ENCODE measurements at regions not wholly inside any gene's neighbourhood (a gene's known extent, or its start where the extent isn't known, plus 50 kb on each side); places are given as distances from the start of the nearest gene placed in this dataset.

DNA sequence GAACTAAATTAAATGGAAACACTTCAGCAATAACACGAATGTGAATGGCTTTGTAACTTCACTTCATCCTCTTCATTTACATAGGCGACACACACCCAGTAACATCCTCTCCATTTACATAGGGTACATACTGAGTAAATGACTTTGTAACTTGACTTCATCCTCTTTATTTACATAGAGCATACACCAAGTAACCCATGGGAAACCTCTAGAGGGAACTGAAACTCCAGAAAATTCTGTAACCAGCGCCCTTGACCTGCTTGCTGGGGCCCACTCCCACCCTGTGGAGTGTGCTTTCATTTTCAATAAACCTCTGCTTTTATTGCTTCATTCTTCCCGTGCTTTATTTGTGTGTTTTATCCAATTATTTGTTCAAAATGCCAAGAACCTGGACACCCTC, 81.6 kb upstream of the OPRM1 start:
- Histone ChIP-seq H3K27ac (ENCODE audit: low read depth, low read length) (no peak overlapping the region), H3K4me1 (ENCODE audit: control insufficient read depth, insufficient read depth, low read length) (0 out of 2 replicates have a peak, but pooled peaks cover 5% of the 10 kb centered on the region), H3K4me3 (ENCODE audit: low read depth, low read length) (no peak overlapping the region), H3K36me3 (ENCODE audit: control insufficient read depth, insufficient read depth, low read length) (no peaks in the 10 kb centered on the region), H3K9me3 (ENCODE audit: control insufficient read depth, insufficient read depth, low read length) (peaks cover 8% of the 10 kb centered on the region), H3K27me3 (ENCODE audit: control insufficient read depth, insufficient read depth, low read length) (no peaks in the 10 kb centered on the region), H3K9ac (ENCODE audit: low read depth, low read length) (no peak overlapping the region)

- Histone ChIP-seq H3K4me1 (ENCODE audit: control insufficient read depth, insufficient read depth, low read length) (0 out of 2 replicates have a peak, but pooled peaks cover 5% of the 10 kb centered on the region), H3K36me3 (ENCODE audit: control insufficient read depth, insufficient read depth, low read length) (no peaks in the 10 kb centered on the region), H3K9me3 (ENCODE audit: control insufficient read depth, insufficient read depth, low read length) (peaks cover 8% of the 10 kb centered on the region), H3K9ac (ENCODE audit: low read depth, low read length) (no peak overlapping the region), H3K4me3 (ENCODE audit: low read depth, low read length) (no peak overlapping the region), H3K27ac (ENCODE audit: low read depth, low read length) (no peak overlapping the region), H3K27me3 (ENCODE audit: control insufficient read depth, insufficient read depth, low read length) (no peaks in the 10 kb centered on the region)
These were observed 82.2 kb upstream of the OPRM1 start for GRCh38 chr6:153956808-153957207.

DNA sequence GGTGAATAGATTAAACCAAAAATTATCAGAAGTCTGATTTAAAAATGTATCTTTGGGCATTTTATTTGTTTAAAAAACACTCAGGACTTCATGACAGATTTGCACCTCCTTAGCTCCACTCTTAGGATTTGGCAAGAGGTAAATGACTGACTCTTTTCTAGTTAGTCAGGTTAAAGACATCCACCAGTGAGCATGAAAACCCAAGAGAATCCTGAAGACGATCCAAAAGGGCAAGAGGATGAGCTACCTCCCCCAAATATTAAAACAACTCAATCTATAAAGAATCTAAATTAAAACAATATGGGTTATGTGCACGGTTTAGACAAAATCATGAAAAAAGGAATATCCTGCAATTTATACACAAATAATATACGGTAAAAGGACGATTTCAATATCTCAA, 89.4 kb upstream of the OPRM1 start:
- H3K27ac ChIP-seq (ENCODE audit: low read depth, low read length): no peak overlapping the region
- H3K9me3 ChIP-seq (ENCODE audit: control insufficient read depth, insufficient read depth, low read length): no peaks in the 10 kb centered on the region
- no peaks in the 10 kb centered on the region for H3K27me3 ChIP-seq (ENCODE audit: control insufficient read depth, insufficient read depth, low read length)

GRCh38 chr6:153947808-153948447, 91.1 kb upstream of the OPRM1 start:
- H3K9ac ChIP-seq (ENCODE audit: low read depth, low read length): no peak overlapping the region
- no peak overlapping the region for H3K27ac ChIP-seq (ENCODE audit: low read depth, low read length)
- H3K36me3 ChIP-seq (ENCODE audit: control insufficient read depth, insufficient read depth, low read length): no peaks in the 10 kb centered on the region
- H3K4me3 ChIP-seq (ENCODE audit: low read depth, low read length): no peak overlapping the region
- peaks cover 11% of the 10 kb centered on the region; the same call in 1 of the 2 replicates for H3K4me1 ChIP-seq (ENCODE audit: control insufficient read depth, insufficient read depth, low read length)
- no peaks in the 10 kb centered on the region for H3K27me3 ChIP-seq (ENCODE audit: control insufficient read depth, insufficient read depth, low read length)
- H3K9me3 ChIP-seq (ENCODE audit: control insufficient read depth, insufficient read depth, low read length): no peaks in the 10 kb centered on the region

More for the DNA sequence above, 89.4 kb upstream of the OPRM1 start:
- Histone ChIP-seq H3K36me3 (ENCODE audit: control insufficient read depth, insufficient read depth, low read length) (no peaks in the 10 kb centered on the region), H3K4me1 (ENCODE audit: control insufficient read depth, insufficient read depth, low read length) (0 out of 2 replicates have a peak, but pooled peaks cover 4% of the 10 kb centered on the region), H3K4me3 (ENCODE audit: low read depth, low read length) (no peak overlapping the region), H3K9ac (ENCODE audit: low read depth, low read length) (no peak overlapping the region)

GRCh38 chr6:153944201-153944600, 94.8 kb upstream of the OPRM1 start:
- H3K9ac ChIP-seq (ENCODE audit: low read depth, low read length): no peak overlapping the region
- no peaks in the 10 kb centered on the region for H3K36me3 ChIP-seq (ENCODE audit: control insufficient read depth, insufficient read depth, low read length)
- H3K27me3 ChIP-seq (ENCODE audit: control insufficient read depth, insufficient read depth, low read length): no peaks in the 10 kb centered on the region
- H3K27ac ChIP-seq (ENCODE audit: low read depth, low read length): no peak overlapping the region
- peaks cover 11% of the 10 kb centered on the region; the same call in 1 of the 2 replicates for H3K4me1 ChIP-seq (ENCODE audit: control insufficient read depth, insufficient read depth, low read length)
- H3K4me3 ChIP-seq (ENCODE audit: low read depth, low read length): no peak overlapping the region
- H3K9me3 ChIP-seq (ENCODE audit: control insufficient read depth, insufficient read depth, low read length): no peaks in the 10 kb centered on the region

DNA sequence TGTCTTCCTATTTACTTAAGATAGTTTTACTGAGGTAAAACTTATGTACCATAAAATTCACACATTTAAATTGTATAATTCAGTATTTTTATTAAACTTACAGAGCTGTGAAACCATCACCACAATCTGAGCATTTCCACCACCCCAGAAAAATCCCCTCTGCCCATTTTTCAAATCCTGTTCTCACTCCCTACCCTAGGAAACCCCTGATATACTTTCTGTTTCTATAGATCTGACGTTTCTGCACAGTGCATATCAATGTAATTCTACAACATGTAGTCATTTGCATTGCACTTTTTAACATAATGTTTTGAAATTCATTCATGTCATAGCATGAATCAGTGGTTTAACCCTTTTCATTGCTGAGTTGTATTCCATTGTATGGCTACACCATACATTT, 96.7 kb upstream of the OPRM1 start:
- H3K36me3 ChIP-seq (ENCODE audit: control insufficient read depth, insufficient read depth, low read length): no peaks in the 10 kb centered on the region
- H3K9ac ChIP-seq (ENCODE audit: low read depth, low read length): no peak overlapping the region
- H3K27me3 ChIP-seq (ENCODE audit: control insufficient read depth, insufficient read depth, low read length): no peaks in the 10 kb centered on the region
- no peak overlapping the region for H3K27ac ChIP-seq (ENCODE audit: low read depth, low read length)
- H3K4me3 ChIP-seq (ENCODE audit: low read depth, low read length): no peak overlapping the region
- H3K4me1 ChIP-seq (ENCODE audit: control insufficient read depth, insufficient read depth, low read length): peaks cover 7% of the 10 kb centered on the region; the same call in 1 of the 2 replicates
- no peaks in the 10 kb centered on the region for H3K9me3 ChIP-seq (ENCODE audit: control insufficient read depth, insufficient read depth, low read length)

DNA sequence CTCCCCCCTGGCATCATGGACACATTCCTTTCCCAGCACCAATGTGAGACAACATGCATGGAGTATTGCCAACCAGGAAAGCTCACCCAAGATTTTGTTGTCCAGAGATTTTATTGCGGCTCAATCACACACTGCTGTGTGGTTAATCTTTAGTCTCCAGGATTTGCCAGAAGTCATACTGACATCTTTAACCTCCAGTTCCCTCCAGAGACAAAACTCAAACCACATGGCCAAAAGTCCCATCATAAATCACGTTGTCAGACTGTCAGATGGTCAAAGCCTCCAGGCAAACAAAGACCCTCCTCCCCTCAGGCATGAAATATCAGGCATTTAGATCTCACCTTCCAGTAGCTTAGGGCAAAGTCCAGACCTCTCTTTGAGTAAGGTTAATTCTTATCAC, 97.3 kb upstream of the OPRM1 start:
- no peaks in the 10 kb centered on the region for H3K36me3 ChIP-seq (ENCODE audit: control insufficient read depth, insufficient read depth, low read length)
- H3K27me3 ChIP-seq (ENCODE audit: control insufficient read depth, insufficient read depth, low read length): no peaks in the 10 kb centered on the region
- no peak overlapping the region for H3K27ac ChIP-seq (ENCODE audit: low read depth, low read length)

DNA sequence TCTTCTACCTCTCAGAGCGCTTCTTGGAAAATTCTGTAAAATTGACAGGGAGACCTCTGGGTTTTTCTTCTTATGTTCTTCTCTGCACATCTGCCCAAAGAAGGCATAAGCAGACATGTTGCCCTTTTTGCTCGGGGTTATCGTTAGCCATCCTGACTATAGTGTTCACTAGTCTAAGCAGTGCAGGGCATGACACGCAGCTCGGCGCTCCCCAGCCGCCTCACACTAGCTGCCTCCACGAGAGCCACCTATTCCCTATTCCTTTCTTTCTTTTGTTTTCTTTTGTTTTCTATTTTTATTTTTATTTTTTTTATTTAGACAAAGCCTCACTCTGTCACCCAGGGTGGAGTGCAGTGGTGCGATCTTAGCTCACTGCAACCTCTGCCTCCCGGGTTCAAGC, 100.2 kb upstream of the OPRM1 start:
- H3K9ac ChIP-seq (ENCODE audit: low read depth, low read length): no peak overlapping the region
- no peaks in the 10 kb centered on the region for H3K36me3 ChIP-seq (ENCODE audit: control insufficient read depth, insufficient read depth, low read length)
- H3K4me3 ChIP-seq (ENCODE audit: low read depth, low read length): no peak overlapping the region
- H3K9me3 ChIP-seq (ENCODE audit: control insufficient read depth, insufficient read depth, low read length): no peaks in the 10 kb centered on the region
- H3K27me3 ChIP-seq (ENCODE audit: control insufficient read depth, insufficient read depth, low read length): no peaks in the 10 kb centered on the region
- H3K4me1 ChIP-seq (ENCODE audit: control insufficient read depth, insufficient read depth, low read length): no peaks in the 10 kb centered on the region
- H3K27ac ChIP-seq (ENCODE audit: low read depth, low read length): no peak overlapping the region

More for the DNA sequence above, 97.3 kb upstream of the OPRM1 start:
- Histone ChIP-seq H3K9ac (ENCODE audit: low read depth, low read length) (no peak overlapping the region), H3K4me1 (ENCODE audit: control insufficient read depth, insufficient read depth, low read length) (peaks cover 7% of the 10 kb centered on the region; the same call in 1 of the 2 replicates), H3K4me3 (ENCODE audit: low read depth, low read length) (no peak overlapping the region), H3K9me3 (ENCODE audit: control insufficient read depth, insufficient read depth, low read length) (no peaks in the 10 kb centered on the region)

DNA sequence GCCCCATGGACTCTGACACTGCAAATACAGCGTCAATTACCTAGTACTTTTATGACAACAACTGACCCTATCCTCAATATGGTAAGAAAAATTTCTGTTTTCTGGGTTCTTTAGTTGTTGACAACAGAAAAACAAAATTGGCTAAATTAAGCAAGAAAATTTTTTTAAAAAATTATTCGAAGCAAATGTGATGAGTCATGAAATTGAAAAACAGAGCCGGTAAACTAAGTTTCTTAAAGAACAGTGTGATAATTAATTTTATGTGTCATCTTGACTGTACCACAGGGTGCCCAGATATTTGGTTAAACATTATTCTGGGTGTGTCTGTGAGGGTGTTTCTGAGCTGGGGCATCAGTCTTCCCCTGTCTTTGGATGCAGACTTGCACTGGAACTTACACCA, 107.6 kb upstream of the OPRM1 start:
- Histone ChIP-seq H3K27me3 (ENCODE audit: control insufficient read depth, insufficient read depth, low read length) (no peaks in the 10 kb centered on the region), H3K9ac (ENCODE audit: low read depth, low read length) (no peak overlapping the region), H3K36me3 (ENCODE audit: control insufficient read depth, insufficient read depth, low read length) (no peaks in the 10 kb centered on the region)

DNA sequence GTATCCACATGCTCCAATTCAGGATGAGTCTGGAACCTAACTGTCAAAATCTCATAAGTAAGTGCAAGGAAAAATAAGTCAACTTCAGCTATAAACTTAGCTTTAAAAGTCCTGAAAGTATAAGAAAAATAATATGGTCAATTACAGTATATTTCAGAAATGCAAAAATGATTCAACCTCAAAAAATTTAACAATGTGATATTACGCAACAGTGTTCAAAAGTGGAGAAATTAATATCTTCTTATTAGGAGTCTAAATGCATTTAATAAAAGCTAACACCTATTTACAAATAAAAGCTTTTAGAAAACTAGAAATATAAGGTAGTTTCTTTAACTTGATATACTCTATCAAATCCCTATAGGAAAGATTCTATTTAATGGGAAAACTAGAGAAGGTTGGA, 111.2 kb upstream of the OPRM1 start:
- Histone ChIP-seq H3K27me3 (ENCODE audit: control insufficient read depth, insufficient read depth, low read length) (no peaks in the 10 kb centered on the region), H3K4me1 (ENCODE audit: control insufficient read depth, insufficient read depth, low read length) (no peaks in the 10 kb centered on the region), H3K36me3 (ENCODE audit: control insufficient read depth, insufficient read depth, low read length) (no peaks in the 10 kb centered on the region), H3K27ac (ENCODE audit: low read depth, low read length) (no peak overlapping the region), H3K9me3 (ENCODE audit: control insufficient read depth, insufficient read depth, low read length) (no peaks in the 10 kb centered on the region), H3K4me3 (ENCODE audit: low read depth, low read length) (no peak overlapping the region), H3K9ac (ENCODE audit: low read depth, low read length) (no peak overlapping the region)

More for the DNA sequence above, 107.6 kb upstream of the OPRM1 start:
- no peaks in the 10 kb centered on the region for H3K9me3 ChIP-seq (ENCODE audit: control insufficient read depth, insufficient read depth, low read length)
- no peak overlapping the region for H3K4me3 ChIP-seq (ENCODE audit: low read depth, low read length)
- no peak overlapping the region for H3K27ac ChIP-seq (ENCODE audit: low read depth, low read length)
- H3K4me1 ChIP-seq (ENCODE audit: control insufficient read depth, insufficient read depth, low read length): no peaks in the 10 kb centered on the region

DNA sequence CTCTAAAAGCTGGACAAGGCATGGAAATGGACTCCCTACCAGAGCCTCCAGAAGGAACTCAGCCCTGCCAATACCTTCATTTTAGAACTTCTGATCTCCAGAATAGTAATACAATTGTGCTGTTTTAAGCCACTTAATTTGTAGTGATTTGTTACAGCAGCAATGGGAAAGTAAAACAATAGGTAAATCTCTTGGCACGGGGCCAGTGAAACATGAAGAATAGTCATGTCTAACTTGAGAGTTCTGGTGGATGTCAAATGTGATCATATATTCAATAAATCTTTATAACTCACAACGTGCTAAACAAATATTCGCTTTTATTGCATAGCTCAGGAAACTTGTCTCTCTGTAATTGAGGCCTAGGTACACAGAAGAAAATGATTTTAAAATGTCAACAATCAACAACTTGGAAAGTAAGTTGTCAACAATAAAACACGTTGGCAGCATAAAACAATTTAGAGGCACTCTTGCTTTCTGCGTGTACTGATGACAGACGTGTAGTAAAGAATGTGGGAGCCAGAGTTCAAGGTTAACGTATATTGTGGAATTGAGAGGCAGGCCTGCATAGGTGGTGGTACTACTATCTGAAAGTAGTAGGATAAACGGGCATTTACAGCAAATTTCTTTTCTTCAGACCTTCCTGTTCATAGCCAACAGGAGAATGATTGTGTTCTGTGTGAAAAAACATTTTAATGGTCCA, 140.5 kb upstream of the OPRM1 start:
- H3K36me3 ChIP-seq (ENCODE audit: control insufficient read depth, insufficient read depth, low read length): no peaks in the 10 kb centered on the region
- no peaks in the 10 kb centered on the region for H3K27me3 ChIP-seq (ENCODE audit: control insufficient read depth, insufficient read depth, low read length)
- no peaks in the 10 kb centered on the region for H3K4me1 ChIP-seq (ENCODE audit: control insufficient read depth, insufficient read depth, low read length)
- H3K27ac ChIP-seq (ENCODE audit: low read depth, low read length): no peak overlapping the region
- no peaks in the 10 kb centered on the region for H3K9me3 ChIP-seq (ENCODE audit: control insufficient read depth, insufficient read depth, low read length)
- H3K9ac ChIP-seq (ENCODE audit: low read depth, low read length): no peak overlapping the region
- H3K4me3 ChIP-seq (ENCODE audit: low read depth, low read length): no peak overlapping the region
